K562 (cell line): ENCODE measurements at regions not wholly inside any gene's neighbourhood (a gene's known extent, or its start where the extent isn't known, plus 50 kb on each side); places are given as distances from the start of the nearest gene placed in this dataset.

Source experiments
- ATAC-seq: fragments of 200-7000 bp; cut with Tn5 transposase; 3 replicates; pipeline ENCODE4 v1.9.1; 2020; ENCODE audit warnings: moderate library complexity
- BruUV-seq: library from RNA; stranded (reverse); fragments of 400-500 nt; replicated peaks from 2 replicates; lab custom pipeline; 2021; lab: Mats Ljungman, UMichigan
- CTCF ChIA-PET: fragments of 300-600 bp; formaldehyde crosslinking; extraction: SDS; loops from one replicate; lab custom pipeline; 2021; ENCODE audit warnings: low intra/inter-chr PET ratio; lab: Yijun Ruan, JAX
- POLR2A ChIA-PET: fragments of 300-600, 350-650 bp; sonication (Branson Sonifier 250); formaldehyde crosslinking; extraction: SDS; loops from one replicate; lab custom pipeline; 2021; ENCODE audit warnings: antibody characterized with exemption, inconsistent platforms; lab: Yijun Ruan, JAX
- DNase-seq, 4 experiments: peaks; one replicate each; pipeline versions ENCODE4 v3.0.0 to v3.0.0-alpha.2; 2011 to 2018; ENCODE audit warnings: low spot score in 3 of 4, mixed read lengths in 3 of 4; ENCODE audit errors: extremely low read depth in 1 of 4
- FAIRE-seq: peaks from 2 replicates; lab custom pipeline; 2011; peaks lifted over from hg19 to GRCh38; lab: Jason Lieb, UNC
- H2AFZ ChIP-seq: 2 replicates; pipeline ENCODE4 v1.6.0; 2011; ENCODE audit warnings: low read depth, low read length, control low read depth, inconsistent platforms
- H3K27ac ChIP-seq: fragments of 200-600 bp; 3 replicates; pipeline ENCODE4 v1.8.0; 2011; ENCODE audit warnings: low read depth, mild to moderate bottlenecking, control low read depth, inconsistent platforms, low read length, moderate library complexity, mixed read lengths; ENCODE audit errors: extremely low read depth
- H3K27me3 ChIP-seq, 2 experiments: fragments of 300-600 bp in 1 of 2; 2 replicates in 1 of 2; 3 replicates in 1 of 2; pipeline versions ENCODE4 v1.6.0 to v1.8.0; 2011; ENCODE audit warnings: inconsistent platforms in 2 of 2, low read length in 2 of 2, mild to moderate bottlenecking in 1 of 2, mixed read lengths in 1 of 2, moderate library complexity in 1 of 2; ENCODE audit not compliant: control insufficient read depth in 2 of 2, insufficient read depth in 2 of 2
- H3K36me3 ChIP-seq: fragments of 300-600 bp; 3 replicates; pipeline ENCODE4 v1.8.0; 2011; ENCODE audit warnings: mild to moderate bottlenecking, low read length, inconsistent platforms; ENCODE audit not compliant: control insufficient read depth, insufficient read depth
- H3K4me1 ChIP-seq, 2 experiments: fragments of 200-600 bp in 1 of 2; replicated peaks in 1 of 2; 2 replicates in 1 of 2; 3 replicates in 1 of 2; pipeline versions ENCODE4 v1.5.1 to v1.8.0; 2011; ENCODE audit warnings: inconsistent platforms in 2 of 2, low read length in 2 of 2, mild to moderate bottlenecking in 1 of 2, mixed read lengths in 1 of 2, moderate library complexity in 1 of 2; ENCODE audit not compliant: control insufficient read depth in 2 of 2, insufficient read depth in 2 of 2
- H3K4me2 ChIP-seq: 2 replicates; pipeline ENCODE4 v1.6.1; 2011; ENCODE audit warnings: low read length, control low read depth, inconsistent platforms, mixed read lengths; ENCODE audit not compliant: insufficient read depth
- H3K4me3 ChIP-seq: fragments of 200-600 bp; sonication (generic), shearing (Covaris generic); 2 replicates; pipeline ENCODE4 v1.5.1; 2016; ENCODE audit warnings: control low read depth, inconsistent platforms
- H3K79me2 ChIP-seq: fragments of 200-600 bp; 3 replicates; pipeline ENCODE4 v1.8.0; 2011; ENCODE audit warnings: low read length, inconsistent platforms; ENCODE audit not compliant: control insufficient read depth, insufficient read depth
- H3K9ac ChIP-seq, 2 experiments: 2 replicates each; pipeline versions ENCODE4 v1.6.0 to v1.6.1; 2011; ENCODE audit warnings: low read depth in 2 of 2, low read length in 2 of 2, control low read depth in 1 of 2, inconsistent platforms in 1 of 2, mild to moderate bottlenecking in 1 of 2, mixed read lengths in 1 of 2; ENCODE audit not compliant: insufficient read depth in 1 of 2
- H3K9me1 ChIP-seq: one replicate; pipeline ENCODE4 v1.6.0; 2011; ENCODE audit warnings: inconsistent platforms, mild to moderate bottlenecking, low read length, moderate library complexity; ENCODE audit not compliant: control insufficient read depth, insufficient read depth
- H3K9me3 ChIP-seq: replicated peaks from 2 replicates; pipeline ENCODE4 v1.5.1; 2011; ENCODE audit warnings: low read depth, low read length, inconsistent platforms; ENCODE audit not compliant: control insufficient read depth, insufficient read depth
- H4K20me1 ChIP-seq: replicated peaks from 2 replicates; pipeline ENCODE4 v1.6.1; 2011; ENCODE audit warnings: low read length, inconsistent platforms, mixed read lengths; ENCODE audit not compliant: control insufficient read depth, insufficient read depth
- ARID1B ChIP-seq: fragments of 450-650 bp; IDR thresholded peaks from 2 replicates; pipeline ENCODE4 v1.6.1; 2016; ENCODE audit warnings: antibody characterized with exemption, mild to moderate bottlenecking, inconsistent platforms
- CBX5 ChIP-seq: IDR thresholded peaks from 2 replicates; pipeline ENCODE4 v1.6.1; 2014; ENCODE audit warnings: low read depth, borderline replicate concordance
- CEBPG ChIP-seq, 3 experiments: fragments of 200-800 bp in 1 of 3; sonication (Bioruptor generic) in 1 of 3; sonication (generic) in 1 of 3; formaldehyde crosslinking in 1 of 3; IDR thresholded peaks in 2 of 3; conservative IDR thresholded peaks in 1 of 3; 2 replicates each; pipeline versions ENCODE4 v1.6.1 to v1.8.0; 2016 to 2022; ENCODE audit warnings: missing compliant biosample characterization in 2 of 3, missing genetic modification characterization in 2 of 3, mild to moderate bottlenecking in 1 of 3, missing genetic modification reagents in 1 of 3
- MBD2 ChIP-seq: sonication (generic); IDR thresholded peaks from 2 replicates; pipeline ENCODE4 v1.6.1; 2016; ENCODE audit warnings: low read depth, borderline replicate concordance
- MYC ChIP-seq, 2 experiments: fragments of 250-450 bp in 1 of 2; sonication (Bioruptor Pico) in 1 of 2; IDR thresholded peaks; 2 replicates each; pipeline versions ENCODE4 v1.5.1 to v1.6.1; 2012 to 2021; ENCODE audit warnings: low read depth in 2 of 2, borderline replicate concordance in 1 of 2, improper control_type of control experiment in 1 of 2, low read length in 1 of 2, mild to moderate bottlenecking in 1 of 2, moderate library complexity in 1 of 2
- PCBP2 ChIP-seq: fragments of 200-400 bp; formaldehyde crosslinking; IDR thresholded peaks from 2 replicates; pipeline ENCODE4 v1.6.1; 2018; ENCODE audit warnings: low read length, low read depth, mild to moderate bottlenecking, moderate library complexity; ENCODE audit not compliant: poor library complexity, severe bottlenecking
- PRDM10 ChIP-seq: fragments of 450-650 bp; IDR thresholded peaks from 2 replicates; pipeline ENCODE4 v1.6.1; 2018; ENCODE audit not compliant: partially characterized antibody
- TFE3 ChIP-seq: fragments of 450-650 bp; formaldehyde crosslinking; IDR thresholded peaks from 2 replicates; pipeline ENCODE4 v1.4.0; 2020; ENCODE audit warnings: mild to moderate bottlenecking, mixed read lengths
- ZBTB5 ChIP-seq: fragments of 450-650 bp; IDR thresholded peaks from 2 replicates; pipeline ENCODE4 v1.6.1; 2017; ENCODE audit warnings: antibody characterized with exemption
- ZNF354B ChIP-seq: fragments of 250-450 bp; sonication (Bioruptor Pico); IDR thresholded peaks from 2 replicates; pipeline ENCODE4 v1.4.0; 2020
- ZNF384 ChIP-seq: IDR thresholded peaks from 2 replicates; pipeline ENCODE4 v1.6.1; 2012; ENCODE audit warnings: low read depth, low read length, improper control_type of control experiment
- WGBS: fragments of 100-300 bp; shearing (Covaris generic); methylation state at CpG from one replicate; pipeline ENCODE4 v1.1.6; 2016; ENCODE audit warnings: low coverage, mixed read lengths; ENCODE audit not compliant: insufficient coverage; ENCODE audit errors: missing lambda C conversion rate; 5-methylcytosine and 5-hydroxymethylcytosine counted together
- in situ Hi-C: fragments of 300-500 bp; cut with MboI; formaldehyde crosslinking; loops from 4 replicates; pipeline ENCODE4 v1.15.0; 2018; ENCODE audit warnings: inconsistent platforms, mixed read lengths
- intact Hi-C: fragments of 100-400 bp; cut with micrococcal nuclease; formaldehyde crosslinking; loops from 2 replicates; pipeline ENCODE4 v1.14.2; 2022

- Histone ChIP-seq H3K9ac (no peak overlapping the region), H4K20me1 (no peaks in the 10 kb centered on the region), H3K36me3 (no peaks in the 10 kb centered on the region), H2AFZ (no peak overlapping the region), H3K4me3 (no peak overlapping the region), H3K4me1 (no peaks in the 10 kb centered on the region), H3K4me2 (no peak overlapping the region), H3K9me1 (no peaks in the 10 kb centered on the region), H3K9me3 (no peaks in the 10 kb centered on the region), H3K79me2 (no peaks in the 10 kb centered on the region), H3K27ac (no peak overlapping the region), H3K27me3 (no peaks in the 10 kb centered on the region)
- intact Hi-C loops (no loop called here), in situ Hi-C loops (no loop called here)
- ChIA-PET POLR2A (no interaction called here), CTCF (no interaction called here)
- no peak for ATAC-seq
- no peak for DNase-seq
- WGBS: 0% methylated on average over 3 of the region's 3 CpGs
- FAIRE-seq: no peak
- no TSS peak for BruUV-seq
- TF ChIP-seq PCBP2 (no peak), ZNF354B (no peak), ZBTB5 (no peak), MYC (IDR thresholded peaks at IDR 0.05; ENCODE audit: low read depth, low read length) (no peak), MYC (CRISPR knock-in tag; IDR thresholded peaks at IDR 0.05; ENCODE audit: borderline replicate concordance, low read depth) (no peak), PRDM10 (no peak), CEBPG (CRISPR knock-in tag; IDR thresholded peaks at IDR 0.05) (no peak), CEBPG (tag; conservative IDR thresholded peaks at IDR 0.05 in 1 of 2, IDR thresholded peaks at IDR 0.05 in 1 of 2) (no peak), ARID1B (no peak), ZNF384 (no peak), MBD2 (no peak), CBX5 (no peak), TFE3 (CRISPR knock-in tag) (no peak)
Observed at GRCh38 chr1:60757485-60757884, 324.9 kb upstream of the NFIA start.
